Fibroblast of the conjunctiva (primary cell): ENCODE measurements at regions not wholly inside any gene's neighbourhood (a gene's known extent, or its start where the extent isn't known, plus 50 kb on each side); places are given as distances from the start of the nearest gene placed in this dataset.

Experiments
- DNase-seq: peaks from one replicate; pipeline ENCODE4 v3.0.0-alpha.2; 2010; ENCODE audit warnings: low read depth

GRCh38 chr7:86947929-86948328, 111.5 kb downstream of the ELAPOR2 start:
- DNase-seq = no peak

GRCh38 chr7:86943447-86943846, 116.0 kb downstream of the ELAPOR2 start:
- no peak for DNase-seq

- no peak for DNase-seq
These were observed 116.5 kb downstream of the ELAPOR2 start for GRCh38 chr7:86942995-86943394.

GRCh38 chr7:86942081-86942480, 117.4 kb downstream of the ELAPOR2 start:
- no peak for DNase-seq

GRCh38 chr7:86939197-86939814, 120.1 kb downstream of the ELAPOR2 start:
- peak; percentile 49 for DNase-seq

- no peak for DNase-seq
These were observed 122.0 kb downstream of the ELAPOR2 start for GRCh38 chr7:86937363-86937878.

GRCh38 chr7:86933295-86933845, 126.1 kb downstream of the ELAPOR2 start:
- no peak for DNase-seq

- peak; percentile 93 for DNase-seq
These were observed 127.4 kb downstream of the ELAPOR2 start for GRCh38 chr7:86932038-86932512.

- DNase-seq = no peak
These were observed 128.0 kb downstream of the ELAPOR2 start for GRCh38 chr7:86931439-86931838.

GRCh38 chr7:86930554-86931307, 128.7 kb downstream of the ELAPOR2 start:
- no peak for DNase-seq

- no peak for DNase-seq
These were observed 130.0 kb downstream of the ELAPOR2 start for GRCh38 chr7:86929293-86930109.

- DNase-seq = no peak
These were observed 131.1 kb downstream of the ELAPOR2 start for GRCh38 chr7:86928308-86928707.

GRCh38 chr7:86926732-86927131, 132.7 kb downstream of the ELAPOR2 start:
- peak; percentile 59 for DNase-seq

- DNase-seq = no peak
These were observed 134.2 kb downstream of the ELAPOR2 start for GRCh38 chr7:86925221-86925620.

- no peak for DNase-seq
These were observed 135.9 kb downstream of the ELAPOR2 start for GRCh38 chr7:86923527-86923926.

- DNase-seq = no peak
These were observed 139.3 kb downstream of the ELAPOR2 start for GRCh38 chr7:86920154-86920553.

GRCh38 chr7:86918245-86918644, 141.2 kb downstream of the ELAPOR2 start:
- no peak for DNase-seq

- no peak for DNase-seq
These were observed 143.1 kb downstream of the ELAPOR2 start for GRCh38 chr7:86916277-86916825.

- DNase-seq = peak; percentile 10
These were observed 144.9 kb downstream of the ELAPOR2 start for GRCh38 chr7:86914551-86914950.
